C4-2B (cell line): ENCODE measurements at regions not wholly inside any gene's neighbourhood (a gene's known extent, or its start where the extent isn't known, plus 50 kb on each side); places are given as distances from the start of the nearest gene placed in this dataset.
"Not testable (repeated sequence)": the region's sequence is repeated elsewhere in the genome, so short reads cannot be mapped to it uniquely, and the experiment has no call there.

ENCODE experiments used
- H3K27ac ChIP-seq: fragments of 450-650 bp; 2 replicates; pipeline ENCODE4 v1.5.1; 2017
- CTCF ChIP-seq: fragments of 450-650 bp; conservative IDR thresholded peaks from 2 replicates; pipeline ENCODE4 v1.5.1; 2017; ENCODE audit warnings: mild to moderate bottlenecking
- ZFX ChIP-seq: fragments of 450-650 bp; IDR thresholded peaks from 2 replicates; pipeline ENCODE4 v1.6.1; 2017

- no peak overlapping the region for H3K27ac ChIP-seq
- no peak for TF ChIP-seq CTCF
- TF ChIP-seq ZFX = no peak
These were observed 131.1 kb downstream of the HNMT start for GRCh38 chr2:138095336-138095735.

- not testable (repeated sequence) for H3K27ac ChIP-seq
These were observed 135.0 kb downstream of the HNMT start for GRCh38 chr2:138099288-138099687.

- H3K27ac ChIP-seq = no peak overlapping the region
- TF ChIP-seq ZFX (no peak), CTCF (no peak)
These were observed 137.4 kb downstream of the HNMT start for GRCh38 chr2:138101718-138102117.

GRCh38 chr2:138102664-138103063, 138.4 kb downstream of the HNMT start:
- TF ChIP-seq CTCF = no peak
- no peak for TF ChIP-seq ZFX
- no peak overlapping the region for H3K27ac ChIP-seq

GRCh38 chr2:138103156-138103555, 138.9 kb downstream of the HNMT start:
- TF ChIP-seq ZFX (no peak), CTCF (no peak)
- H3K27ac ChIP-seq = no peak overlapping the region

- TF ChIP-seq ZFX = no peak
- no peak for TF ChIP-seq CTCF
- H3K27ac ChIP-seq = no peak overlapping the region
These were observed 139.8 kb downstream of the HNMT start for GRCh38 chr2:138104071-138104470.

- TF ChIP-seq CTCF (no peak), ZFX (no peak)
- no peak overlapping the region for H3K27ac ChIP-seq
These were observed 141.1 kb downstream of the HNMT start for GRCh38 chr2:138105358-138105757.

GRCh38 chr2:138106606-138107005, 142.3 kb downstream of the HNMT start:
- no peak for TF ChIP-seq CTCF
- no peak for TF ChIP-seq ZFX
- no peak overlapping the region for H3K27ac ChIP-seq
